ENCODE measurements at regions not wholly inside any gene's neighbourhood (a gene's known extent, or its start where the extent isn't known, plus 50 kb on each side); places are given as distances from the start of the nearest gene placed in this dataset.

DNA sequence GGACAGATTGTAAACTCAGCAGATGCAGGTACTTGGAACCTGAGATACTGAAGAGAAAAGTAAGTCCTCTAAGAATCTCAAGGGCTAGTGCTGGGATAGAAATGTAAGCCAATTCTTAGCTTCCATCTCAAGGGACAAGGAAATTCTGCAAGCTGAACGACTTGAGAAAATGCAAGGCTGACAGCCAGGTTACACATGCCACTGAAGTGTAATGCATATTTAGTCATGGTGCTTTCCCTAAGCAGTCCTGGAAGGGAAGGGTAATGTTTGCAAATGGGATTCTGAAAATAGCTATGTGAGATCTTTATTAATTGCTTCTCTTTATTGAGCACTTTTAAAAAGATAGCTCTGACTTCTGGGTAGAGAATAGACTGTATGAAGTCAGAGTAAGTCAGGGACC lies 402.7 kb upstream of the SEL1L start:
- Histone ChIP-seq H3K36me3 (ENCODE audit: control insufficient read depth in 2 of 3, insufficient read depth in 3 of 3, low read length in 3 of 3) (no peaks in the 10 kb centered on the region), H3K9me3 (ENCODE audit: control insufficient read depth in 2 of 3, insufficient read depth in 1 of 3, low read length in 3 of 3) (no peaks in the 10 kb centered on the region), H3K9ac (ENCODE audit: low read length in 3 of 3) (no peak overlapping the region), H3K4me3 (ENCODE audit: low read length in 3 of 3) (no peak overlapping the region), H3K4me1 (ENCODE audit: control insufficient read depth in 2 of 3, insufficient read depth in 2 of 3, low read depth in 1 of 3, low read length in 3 of 3) (no peaks in the 10 kb centered on the region), H3K27me3 (ENCODE audit: control insufficient read depth, insufficient read depth, low read length) (no peaks in the 10 kb centered on the region), H3K27ac (ENCODE audit: low read depth in 2 of 2, low read length in 2 of 2) (no peak overlapping the region)
- intact Hi-C loops (cut with DNase I) = no loop called here
- FAIRE-seq = no peak
- DNase-seq = no peak
- TF ChIP-seq, protein P1, sequence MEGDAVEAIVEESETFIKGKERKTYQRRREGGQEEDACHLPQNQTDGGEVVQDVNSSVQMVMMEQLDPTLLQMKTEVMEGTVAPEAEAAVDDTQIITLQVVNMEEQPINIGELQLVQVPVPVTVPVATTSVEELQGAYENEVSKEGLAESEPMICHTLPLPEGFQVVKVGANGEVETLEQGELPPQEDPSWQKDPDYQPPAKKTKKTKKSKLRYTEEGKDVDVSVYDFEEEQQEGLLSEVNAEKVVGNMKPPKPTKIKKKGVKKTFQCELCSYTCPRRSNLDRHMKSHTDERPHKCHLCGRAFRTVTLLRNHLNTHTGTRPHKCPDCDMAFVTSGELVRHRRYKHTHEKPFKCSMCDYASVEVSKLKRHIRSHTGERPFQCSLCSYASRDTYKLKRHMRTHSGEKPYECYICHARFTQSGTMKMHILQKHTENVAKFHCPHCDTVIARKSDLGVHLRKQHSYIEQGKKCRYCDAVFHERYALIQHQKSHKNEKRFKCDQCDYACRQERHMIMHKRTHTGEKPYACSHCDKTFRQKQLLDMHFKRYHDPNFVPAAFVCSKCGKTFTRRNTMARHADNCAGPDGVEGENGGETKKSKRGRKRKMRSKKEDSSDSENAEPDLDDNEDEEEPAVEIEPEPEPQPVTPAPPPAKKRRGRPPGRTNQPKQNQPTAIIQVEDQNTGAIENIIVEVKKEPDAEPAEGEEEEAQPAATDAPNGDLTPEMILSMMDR (IDR thresholded peaks at IDR 0.05; ENCODE audit: borderline replicate concordance, extremely low read depth, insufficient read depth) = no peak

DNA sequence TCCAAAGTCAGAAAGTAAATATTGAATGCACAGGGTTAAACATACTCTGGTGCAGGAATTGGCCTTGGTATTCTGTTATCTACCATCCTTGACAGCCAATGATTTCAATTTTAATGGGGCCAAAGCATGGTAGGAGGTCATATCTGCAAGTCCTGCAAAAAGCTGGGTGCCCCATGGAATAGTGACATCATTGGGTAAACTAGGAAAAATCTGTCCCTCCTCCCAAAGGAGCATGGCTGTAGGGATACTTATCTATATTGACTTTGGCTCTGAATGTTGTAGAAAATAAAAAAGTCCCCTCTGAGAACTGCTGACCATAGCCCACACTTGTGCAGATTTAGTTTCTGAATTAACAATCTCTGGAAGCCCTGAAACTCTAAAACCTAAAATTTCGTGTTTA lies 403.2 kb upstream of the SEL1L start:
- TF ChIP-seq, protein P1 (IDR thresholded peaks at IDR 0.05; ENCODE audit: borderline replicate concordance, extremely low read depth, insufficient read depth) = no peak
- no peak for FAIRE-seq

DNA sequence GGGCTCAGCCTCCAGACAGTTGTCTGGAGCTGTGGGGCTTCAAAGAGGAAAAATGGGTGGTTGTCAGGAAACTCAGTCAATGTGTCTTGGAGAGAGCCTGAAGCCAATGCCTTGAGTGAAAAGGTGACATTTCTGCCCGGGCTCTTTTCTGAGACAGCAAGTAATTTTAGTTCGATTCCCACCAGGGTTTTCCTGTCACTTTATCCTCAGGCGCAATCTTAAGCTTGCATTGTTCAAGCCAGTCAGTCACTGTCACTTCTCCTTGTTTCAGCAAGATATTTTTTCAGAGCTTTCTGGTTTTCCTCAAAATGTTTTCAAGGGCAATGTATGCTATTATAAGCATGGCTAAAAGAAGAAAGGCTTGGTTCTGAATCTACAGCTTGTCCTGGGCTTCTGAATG lies 404.7 kb upstream of the SEL1L start:
- intact Hi-C loops (cut with DNase I) = no loop called here
- Histone ChIP-seq H3K9ac (ENCODE audit: low read length in 3 of 3) (no peak overlapping the region), H3K27me3 (ENCODE audit: control insufficient read depth, insufficient read depth, low read length) (no peaks in the 10 kb centered on the region), H3K4me1 (ENCODE audit: control insufficient read depth in 2 of 3, insufficient read depth in 2 of 3, low read depth in 1 of 3, low read length in 3 of 3) (no peaks in the 10 kb centered on the region), H3K9me3 (ENCODE audit: control insufficient read depth in 2 of 3, insufficient read depth in 1 of 3, low read length in 3 of 3) (no peaks in the 10 kb centered on the region), H3K4me3 (ENCODE audit: low read length in 3 of 3) (no peak overlapping the region), H3K36me3 (ENCODE audit: control insufficient read depth in 2 of 3, insufficient read depth in 3 of 3, low read length in 3 of 3) (no peaks in the 10 kb centered on the region), H3K27ac (ENCODE audit: low read depth in 2 of 2, low read length in 2 of 2) (no peak overlapping the region)
- TF ChIP-seq, protein P1 (IDR thresholded peaks at IDR 0.05; ENCODE audit: borderline replicate concordance, extremely low read depth, insufficient read depth) = no peak
- FAIRE-seq (no peak), DNase-seq (no peak)

More for the DNA sequence above, 403.2 kb upstream of the SEL1L start:
- no peak overlapping the region for H3K4me3 ChIP-seq (ENCODE audit: low read length in 3 of 3)
- no peaks in the 10 kb centered on the region for H3K9me3 ChIP-seq (ENCODE audit: control insufficient read depth in 2 of 3, insufficient read depth in 1 of 3, low read length in 3 of 3)
- H3K9ac ChIP-seq (ENCODE audit: low read length in 3 of 3) = no peak overlapping the region
- no peaks in the 10 kb centered on the region for H3K27me3 ChIP-seq (ENCODE audit: control insufficient read depth, insufficient read depth, low read length)
- H3K36me3 ChIP-seq (ENCODE audit: control insufficient read depth in 2 of 3, insufficient read depth in 3 of 3, low read length in 3 of 3) = no peaks in the 10 kb centered on the region
- intact Hi-C loops (cut with DNase I) = no loop called here
- no peak for DNase-seq
- H3K4me1 ChIP-seq (ENCODE audit: control insufficient read depth in 2 of 3, insufficient read depth in 2 of 3, low read depth in 1 of 3, low read length in 3 of 3) = no peaks in the 10 kb centered on the region
- no peak overlapping the region for H3K27ac ChIP-seq (ENCODE audit: low read depth in 2 of 2, low read length in 2 of 2)

DNA sequence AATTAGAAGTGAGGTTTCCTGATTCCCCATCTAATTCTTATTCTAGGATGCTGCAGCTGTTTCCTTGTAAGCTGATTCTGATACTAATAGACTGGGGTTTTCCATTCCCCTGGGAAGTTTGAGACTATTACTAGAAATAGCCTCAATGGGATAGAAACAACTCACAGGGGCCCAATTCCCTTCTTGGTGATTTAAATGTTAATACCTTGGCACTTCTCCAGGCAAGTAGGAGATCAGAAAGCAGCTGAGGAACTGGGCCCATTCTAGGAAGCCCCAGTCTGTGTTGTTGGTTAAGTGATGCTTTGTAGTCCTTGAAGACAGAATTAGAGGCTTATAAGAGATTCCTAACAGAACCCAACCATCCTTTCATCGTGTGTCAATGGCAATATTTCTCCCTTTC lies 407.0 kb upstream of the SEL1L start:
- intact Hi-C loops (cut with DNase I) = no loop called here
- DNase-seq = no peak
- no peak overlapping the region for H3K27ac ChIP-seq (ENCODE audit: low read depth in 2 of 2, low read length in 2 of 2)
- no peaks in the 10 kb centered on the region for H3K9me3 ChIP-seq (ENCODE audit: control insufficient read depth in 2 of 3, insufficient read depth in 1 of 3, low read length in 3 of 3)
- H3K9ac ChIP-seq (ENCODE audit: low read length in 3 of 3) = no peak overlapping the region
- FAIRE-seq = no peak
- H3K27me3 ChIP-seq (ENCODE audit: control insufficient read depth, insufficient read depth, low read length) = no peaks in the 10 kb centered on the region
- H3K4me1 ChIP-seq (ENCODE audit: control insufficient read depth in 2 of 3, insufficient read depth in 2 of 3, low read depth in 1 of 3, low read length in 3 of 3) = no peaks in the 10 kb centered on the region
- TF ChIP-seq, protein P1 (IDR thresholded peaks at IDR 0.05; ENCODE audit: borderline replicate concordance, extremely low read depth, insufficient read depth) = no peak
- H3K4me3 ChIP-seq (ENCODE audit: low read length in 3 of 3) = no peak overlapping the region
- H3K36me3 ChIP-seq (ENCODE audit: control insufficient read depth in 2 of 3, insufficient read depth in 3 of 3, low read length in 3 of 3) = no peaks in the 10 kb centered on the region

Measured in kidney (tissue), 13 donors.